OCI-LY1 (cell line): ENCODE measurements at regions not wholly inside any gene's neighbourhood (a gene's known extent, or its start where the extent isn't known, plus 50 kb on each side); places are given as distances from the start of the nearest gene placed in this dataset.

Source experiments
- H2AFZ ChIP-seq: fragments of 200-600 bp; sonication (generic), shearing (Covaris generic); 2 replicates; pipeline ENCODE4 v1.6.0; 2014; ENCODE audit warnings: antibody characterized with exemption, mild to moderate bottlenecking, low read length
- H3F3A ChIP-seq: fragments of 200-600 bp; sonication (generic), shearing (Covaris generic); 2 replicates; pipeline ENCODE4 v1.6.0; 2014; ENCODE audit warnings: mild to moderate bottlenecking, antibody characterized with exemption, low read length, moderate library complexity; ENCODE audit not compliant: insufficient read depth
- H3K27ac ChIP-seq: fragments of 200-600 bp; sonication (generic); 2 replicates; pipeline ENCODE4 v1.5.1; 2014; ENCODE audit warnings: low read length, mixed run types, mild to moderate bottlenecking, low read depth; ENCODE audit not compliant: poor library complexity, severe bottlenecking
- H3K27me3 ChIP-seq: fragments of 200-600 bp; sonication (generic); 2 replicates; pipeline ENCODE4 v1.6.0; 2014; ENCODE audit warnings: antibody characterized with exemption, mild to moderate bottlenecking, low read length, moderate library complexity; ENCODE audit not compliant: insufficient read depth
- H3K36me3 ChIP-seq: fragments of 200-600 bp; sonication (generic); 2 replicates; pipeline ENCODE4 v1.6.1; 2014; ENCODE audit warnings: mild to moderate bottlenecking, antibody characterized with exemption, low read length, moderate library complexity, mixed read lengths; ENCODE audit not compliant: insufficient read depth
- H3K4me1 ChIP-seq: fragments of 200-600 bp; sonication (generic); 2 replicates; pipeline ENCODE4 v1.5.1; 2014; ENCODE audit warnings: mild to moderate bottlenecking, low read length, moderate library complexity; ENCODE audit not compliant: insufficient read depth, severe bottlenecking
- H3K4me2 ChIP-seq: fragments of 200-600 bp; sonication (generic), shearing (Covaris generic); 2 replicates; pipeline ENCODE4 v1.6.1; 2014; ENCODE audit warnings: low read length
- H3K4me3 ChIP-seq: fragments of 200-600 bp; sonication (generic); 2 replicates; pipeline ENCODE4 v1.5.1; 2014; ENCODE audit warnings: low read length, low read depth, mild to moderate bottlenecking, mixed read lengths; ENCODE audit not compliant: poor library complexity, severe bottlenecking
- H3K79me2 ChIP-seq: fragments of 200-600 bp; shearing (Covaris generic); 2 replicates; pipeline ENCODE4 v1.6.1; 2016; ENCODE audit warnings: mixed run types, low read length, mixed read lengths; ENCODE audit not compliant: insufficient read depth
- H3K9ac ChIP-seq: fragments of 200-600 bp; sonication (generic), shearing (Covaris generic); 2 replicates; pipeline ENCODE4 v1.6.1; 2014; ENCODE audit warnings: mild to moderate bottlenecking, low read length, mixed read lengths
- H3K9me2 ChIP-seq: fragments of 200-600 bp; sonication (generic), shearing (Covaris generic); 2 replicates; pipeline ENCODE4 v1.6.1; 2014; ENCODE audit warnings: low read depth, mild to moderate bottlenecking, low read length, mixed read lengths
- H3K9me3 ChIP-seq: fragments of 200-600 bp; shearing (Covaris generic); 2 replicates; pipeline ENCODE4 v1.6.1; 2014; ENCODE audit warnings: low read length, mixed read lengths
- H4K20me1 ChIP-seq: fragments of 200-600 bp; sonication (generic), shearing (Covaris generic); 2 replicates; pipeline ENCODE4 v1.6.0; 2016; ENCODE audit warnings: mild to moderate bottlenecking, low read length; ENCODE audit not compliant: insufficient read depth
- EZH2 ChIP-seq: fragments of 200-600 bp; sonication (generic), shearing (Covaris generic); IDR thresholded peaks from 2 replicates; pipeline ENCODE4 v1.8.0; 2017; ENCODE audit warnings: borderline replicate concordance, mixed run types, mild to moderate bottlenecking, antibody characterized with exemption, low read length, moderate library complexity, mixed read lengths
- TF ChIP-seq, protein P1 (sequence below): fragments of 200-600 bp; sonication (generic), shearing (Covaris generic); IDR thresholded peaks from 2 replicates; pipeline ENCODE4 v1.5.1; 2017; ENCODE audit warnings: mild to moderate bottlenecking, antibody characterized with exemption, low read length, moderate library complexity, mixed read lengths

DNA sequence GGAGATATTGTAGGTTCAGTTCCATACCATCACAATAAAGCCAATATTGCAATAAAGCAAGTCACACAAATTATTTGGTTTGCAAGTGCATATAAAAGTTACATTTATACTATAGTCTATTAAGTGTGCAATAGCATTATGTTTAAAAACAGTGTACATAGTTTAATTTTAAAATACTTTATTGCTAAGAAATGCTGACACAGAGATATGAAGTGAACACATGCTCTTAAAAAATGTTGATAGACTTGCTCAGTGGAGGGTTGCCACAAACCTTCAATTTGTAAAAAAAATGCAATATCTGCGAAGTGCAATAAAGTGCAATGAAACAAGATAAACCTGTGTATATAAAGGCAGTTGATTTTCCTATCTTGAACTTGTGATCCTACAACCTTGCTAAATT is 161.5 kb downstream of the PRDM13 start:
- H3K79me2 ChIP-seq = no peaks in the 10 kb centered on the region
- no peaks in the 10 kb centered on the region for H3K4me1 ChIP-seq
- H3K4me2 ChIP-seq = no peak overlapping the region
- no peaks in the 10 kb centered on the region for H3F3A ChIP-seq
- no peaks in the 10 kb centered on the region for H3K36me3 ChIP-seq
- H4K20me1 ChIP-seq = no peaks in the 10 kb centered on the region
- no peaks in the 10 kb centered on the region for H3K9me2 ChIP-seq
- no peak overlapping the region for H3K27ac ChIP-seq
- TF ChIP-seq, protein P1, sequence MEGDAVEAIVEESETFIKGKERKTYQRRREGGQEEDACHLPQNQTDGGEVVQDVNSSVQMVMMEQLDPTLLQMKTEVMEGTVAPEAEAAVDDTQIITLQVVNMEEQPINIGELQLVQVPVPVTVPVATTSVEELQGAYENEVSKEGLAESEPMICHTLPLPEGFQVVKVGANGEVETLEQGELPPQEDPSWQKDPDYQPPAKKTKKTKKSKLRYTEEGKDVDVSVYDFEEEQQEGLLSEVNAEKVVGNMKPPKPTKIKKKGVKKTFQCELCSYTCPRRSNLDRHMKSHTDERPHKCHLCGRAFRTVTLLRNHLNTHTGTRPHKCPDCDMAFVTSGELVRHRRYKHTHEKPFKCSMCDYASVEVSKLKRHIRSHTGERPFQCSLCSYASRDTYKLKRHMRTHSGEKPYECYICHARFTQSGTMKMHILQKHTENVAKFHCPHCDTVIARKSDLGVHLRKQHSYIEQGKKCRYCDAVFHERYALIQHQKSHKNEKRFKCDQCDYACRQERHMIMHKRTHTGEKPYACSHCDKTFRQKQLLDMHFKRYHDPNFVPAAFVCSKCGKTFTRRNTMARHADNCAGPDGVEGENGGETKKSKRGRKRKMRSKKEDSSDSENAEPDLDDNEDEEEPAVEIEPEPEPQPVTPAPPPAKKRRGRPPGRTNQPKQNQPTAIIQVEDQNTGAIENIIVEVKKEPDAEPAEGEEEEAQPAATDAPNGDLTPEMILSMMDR = no peak
- TF ChIP-seq EZH2 = no peak
- no peak overlapping the region for H3K4me3 ChIP-seq
- no peak overlapping the region for H3K9ac ChIP-seq
- no peaks in the 10 kb centered on the region for H3K9me3 ChIP-seq
- H2AFZ ChIP-seq = no peak overlapping the region
- no peaks in the 10 kb centered on the region for H3K27me3 ChIP-seq

DNA sequence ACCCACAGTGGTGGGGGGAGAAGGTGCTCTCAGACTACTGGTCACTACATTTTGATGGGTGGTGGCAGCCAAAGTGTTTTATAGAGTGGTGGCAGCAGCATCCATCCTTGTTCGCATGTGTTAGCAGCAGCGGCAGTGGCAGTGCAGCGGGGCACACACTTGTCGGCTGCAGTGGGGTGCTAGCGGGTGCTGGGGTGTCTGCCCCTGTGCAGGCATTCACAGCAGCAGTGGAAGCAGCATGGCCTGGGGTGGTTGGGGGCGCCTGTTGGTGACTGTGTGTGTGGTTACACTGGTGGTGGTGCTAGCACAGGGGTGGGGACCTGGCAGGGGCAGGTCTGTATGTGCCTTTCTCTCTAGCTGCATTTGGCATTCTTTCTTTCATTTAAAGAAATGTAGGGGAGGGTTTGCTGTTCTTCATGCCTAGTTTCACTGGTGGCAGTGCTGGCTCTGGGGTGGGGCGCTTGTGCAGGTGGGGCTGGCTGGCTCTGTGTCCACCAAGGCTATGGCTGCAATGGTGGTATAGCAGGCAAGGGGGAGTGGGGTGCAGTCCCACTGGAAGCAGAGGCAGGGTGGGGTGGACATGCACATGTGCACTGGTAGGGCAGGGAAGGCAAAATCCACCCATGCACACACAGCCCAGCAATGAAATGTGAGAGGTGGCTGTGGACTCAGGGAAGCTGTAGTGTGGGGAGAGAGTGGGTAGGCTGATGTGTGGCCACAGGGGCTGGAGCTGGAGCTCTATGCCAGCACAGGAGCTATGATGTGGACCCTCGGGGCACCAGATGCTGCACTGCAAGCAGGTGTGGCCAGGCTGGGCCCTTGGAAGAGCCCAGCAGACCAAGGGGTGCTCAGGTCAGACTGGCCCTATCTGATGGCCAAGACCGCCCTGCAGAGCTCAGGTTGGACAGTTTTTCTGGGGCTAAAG is 173.3 kb downstream of the PRDM13 start:
- Histone ChIP-seq H2AFZ (no peak overlapping the region), H3K9me3 (no peaks in the 10 kb centered on the region), H3K4me1 (no peaks in the 10 kb centered on the region), H3K4me3 (no peak overlapping the region), H3K9me2 (no peaks in the 10 kb centered on the region), H3K36me3 (no peaks in the 10 kb centered on the region), H3K27ac (no peak overlapping the region), H3K27me3 (no peaks in the 10 kb centered on the region), H4K20me1 (no peaks in the 10 kb centered on the region), H3F3A (no peaks in the 10 kb centered on the region), H3K4me2 (no peak overlapping the region), H3K9ac (no peak overlapping the region), H3K79me2 (no peaks in the 10 kb centered on the region)
- TF ChIP-seq, protein P1 = no peak
- no peak for TF ChIP-seq EZH2

GRCh38 chr6:99780556-99780885 is 173.9 kb downstream of the PRDM13 start:
- Histone ChIP-seq H3K9me3 (no peaks in the 10 kb centered on the region), H3K9me2 (no peaks in the 10 kb centered on the region), H3K79me2 (no peaks in the 10 kb centered on the region), H2AFZ (no peak overlapping the region), H3K4me3 (no peak overlapping the region), H3K27me3 (no peaks in the 10 kb centered on the region), H3K27ac (no peak overlapping the region), H3K36me3 (no peaks in the 10 kb centered on the region), H3F3A (no peaks in the 10 kb centered on the region), H3K9ac (no peak overlapping the region), H3K4me2 (no peak overlapping the region), H3K4me1 (no peaks in the 10 kb centered on the region), H4K20me1 (no peaks in the 10 kb centered on the region)
- no peak for TF ChIP-seq EZH2
- TF ChIP-seq, protein P1 = no peak
